Karpas-422 (cell line): ENCODE measurements at regions not wholly inside any gene's neighbourhood (a gene's known extent, or its start where the extent isn't known, plus 50 kb on each side); places are given as distances from the start of the nearest gene placed in this dataset.

Experiments used
- DNase-seq: peaks from one replicate; pipeline ENCODE4 v3.0.0-alpha.2; 2015
- H2AFZ ChIP-seq: fragments of 200-600 bp; sonication (generic); 2 replicates; pipeline ENCODE4 v1.6.1; 2014; ENCODE audit warnings: antibody characterized with exemption, low read length, mixed read lengths
- H3K27ac ChIP-seq: fragments of 200-600 bp; sonication (generic); 2 replicates; pipeline ENCODE4 v1.5.1; 2014; ENCODE audit warnings: mild to moderate bottlenecking, low read length, moderate library complexity
- H3K27me3 ChIP-seq: fragments of 200-600 bp; sonication (generic); 2 replicates; pipeline ENCODE4 v1.6.1; 2014; ENCODE audit warnings: low read length, mixed read lengths
- H3K36me3 ChIP-seq: fragments of 200-600 bp; sonication (generic); 2 replicates; pipeline ENCODE4 v1.6.1; 2014; ENCODE audit warnings: low read length, mixed read lengths; ENCODE audit not compliant: insufficient read depth
- H3K4me1 ChIP-seq: fragments of 200-600 bp; sonication (generic); 2 replicates; pipeline ENCODE4 v1.6.1; 2014; ENCODE audit warnings: mild to moderate bottlenecking, low read length, mixed read lengths
- H3K4me2 ChIP-seq: fragments of 200-600 bp; sonication (generic); 2 replicates; pipeline ENCODE4 v1.6.1; 2014; ENCODE audit warnings: low read length, low read depth, mild to moderate bottlenecking; ENCODE audit not compliant: poor library complexity, severe bottlenecking
- H3K4me3 ChIP-seq: fragments of 200-600 bp; sonication (generic); 2 replicates; pipeline ENCODE4 v1.5.1; 2014; ENCODE audit warnings: mild to moderate bottlenecking, antibody characterized with exemption, low read length, mixed read lengths
- H3K79me2 ChIP-seq: fragments of 200-600 bp; sonication (generic); 2 replicates; pipeline ENCODE4 v1.6.1; 2014; ENCODE audit warnings: mild to moderate bottlenecking, low read length, mixed read lengths
- H3K9ac ChIP-seq: fragments of 200-600 bp; sonication (generic); 2 replicates; pipeline ENCODE4 v1.6.0; 2014; ENCODE audit warnings: low read length
- H3K9me2 ChIP-seq: fragments of 200-600 bp; sonication (generic), shearing (Covaris generic); replicated peaks from 2 replicates; pipeline ENCODE4 v1.6.0; 2014; ENCODE audit warnings: mild to moderate bottlenecking, low read length, moderate library complexity; ENCODE audit not compliant: insufficient read depth
- H3K9me3 ChIP-seq: fragments of 300-700, 200-600 bp; sonication (generic); 2 replicates; pipeline ENCODE4 v1.6.1; 2014; ENCODE audit warnings: low read length, mixed read lengths
- H4K20me1 ChIP-seq: fragments of 200-600 bp; sonication (generic); 2 replicates; pipeline ENCODE4 v1.6.1; 2014; ENCODE audit warnings: mild to moderate bottlenecking, antibody characterized with exemption, low read length, low read depth; ENCODE audit not compliant: insufficient read depth

GRCh38 chr9:129493002-129493705, 127.7 kb downstream of the C9orf50 start:
- no peaks in the 10 kb centered on the region for H4K20me1 ChIP-seq
- no peak overlapping the region for H3K4me2 ChIP-seq
- no peaks in the 10 kb centered on the region for H3K79me2 ChIP-seq
- no peaks in the 10 kb centered on the region for H3K36me3 ChIP-seq
- no peak overlapping the region for H3K4me3 ChIP-seq
- no peaks in the 10 kb centered on the region for H3K4me1 ChIP-seq
- no peak overlapping the region for H3K9ac ChIP-seq
- H3K9me3 ChIP-seq, result no peaks in the 10 kb centered on the region
- no peak for DNase-seq
- H2AFZ ChIP-seq, result no peak overlapping the region
- no peak overlapping the region for H3K27ac ChIP-seq
- no peaks in the 10 kb centered on the region for H3K27me3 ChIP-seq
- no peaks in the 10 kb centered on the region for H3K9me2 ChIP-seq

- no peaks in the 10 kb centered on the region for H3K9me3 ChIP-seq
- H3K4me3 ChIP-seq, result no peak overlapping the region
- DNase-seq, result no peak
- H2AFZ ChIP-seq, result no peak overlapping the region
- H3K27ac ChIP-seq, result no peak overlapping the region
- no peaks in the 10 kb centered on the region for H4K20me1 ChIP-seq
- H3K79me2 ChIP-seq, result no peaks in the 10 kb centered on the region
- no peaks in the 10 kb centered on the region for H3K36me3 ChIP-seq
- no peaks in the 10 kb centered on the region for H3K9me2 ChIP-seq
- H3K9ac ChIP-seq, result no peak overlapping the region
- no peak overlapping the region for H3K4me2 ChIP-seq
- no peaks in the 10 kb centered on the region for H3K27me3 ChIP-seq
- H3K4me1 ChIP-seq, result no peaks in the 10 kb centered on the region
These were observed 129.4 kb downstream of the C9orf50 start for GRCh38 chr9:129491487-129491855.

GRCh38 chr9:129490583-129491486, 130.1 kb downstream of the C9orf50 start:
- Histone ChIP-seq H3K27me3 (no peaks in the 10 kb centered on the region), H2AFZ (no peak overlapping the region), H3K4me2 (no peak overlapping the region), H3K9ac (no peak overlapping the region), H3K4me3 (no peak overlapping the region), H3K36me3 (no peaks in the 10 kb centered on the region), H3K9me2 (no peaks in the 10 kb centered on the region), H3K79me2 (no peaks in the 10 kb centered on the region), H3K27ac (no peak overlapping the region), H4K20me1 (no peaks in the 10 kb centered on the region), H3K9me3 (no peaks in the 10 kb centered on the region), H3K4me1 (no peaks in the 10 kb centered on the region)
- DNase-seq, result no peak

- Histone ChIP-seq H3K4me2 (no peak overlapping the region), H2AFZ (no peak overlapping the region), H3K9me2 (no peaks in the 10 kb centered on the region), H3K4me3 (no peak overlapping the region), H3K9me3 (no peaks in the 10 kb centered on the region), H3K4me1 (no peaks in the 10 kb centered on the region), H4K20me1 (no peaks in the 10 kb centered on the region), H3K36me3 (no peaks in the 10 kb centered on the region), H3K79me2 (no peaks in the 10 kb centered on the region), H3K27ac (no peak overlapping the region), H3K9ac (no peak overlapping the region), H3K27me3 (no peaks in the 10 kb centered on the region)
- DNase-seq, result no peak
These were observed 130.9 kb downstream of the C9orf50 start for GRCh38 chr9:129489838-129490582.

GRCh38 chr9:129487658-129488483, 133.0 kb downstream of the C9orf50 start:
- Histone ChIP-seq H3K9me2 (no peaks in the 10 kb centered on the region), H3K36me3 (no peaks in the 10 kb centered on the region), H3K27me3 (no peaks in the 10 kb centered on the region), H3K4me1 (no peaks in the 10 kb centered on the region), H2AFZ (no peak overlapping the region), H4K20me1 (no peaks in the 10 kb centered on the region), H3K4me2 (no peak overlapping the region), H3K4me3 (no peak overlapping the region), H3K9me3 (no peaks in the 10 kb centered on the region), H3K79me2 (no peaks in the 10 kb centered on the region), H3K9ac (no peak overlapping the region), H3K27ac (no peak overlapping the region)
- no peak for DNase-seq

GRCh38 chr9:129486756-129487657, 133.9 kb downstream of the C9orf50 start:
- H4K20me1 ChIP-seq, result no peaks in the 10 kb centered on the region
- no peak overlapping the region for H3K9ac ChIP-seq
- H3K79me2 ChIP-seq, result no peaks in the 10 kb centered on the region
- DNase-seq, result no peak
- H3K27me3 ChIP-seq, result no peaks in the 10 kb centered on the region
- no peak overlapping the region for H2AFZ ChIP-seq
- H3K4me3 ChIP-seq, result no peak overlapping the region
- H3K9me3 ChIP-seq, result no peaks in the 10 kb centered on the region
- H3K36me3 ChIP-seq, result no peaks in the 10 kb centered on the region
- H3K4me1 ChIP-seq, result no peaks in the 10 kb centered on the region
- H3K9me2 ChIP-seq, result no peaks in the 10 kb centered on the region
- no peak overlapping the region for H3K27ac ChIP-seq
- no peak overlapping the region for H3K4me2 ChIP-seq

GRCh38 chr9:129485145-129485774, 135.6 kb downstream of the C9orf50 start:
- H3K36me3 ChIP-seq, result no peaks in the 10 kb centered on the region
- H4K20me1 ChIP-seq, result no peaks in the 10 kb centered on the region
- H3K9ac ChIP-seq, result no peak overlapping the region
- H3K9me2 ChIP-seq, result no peaks in the 10 kb centered on the region
- no peak overlapping the region for H3K27ac ChIP-seq
- H3K4me2 ChIP-seq, result no peak overlapping the region
- no peaks in the 10 kb centered on the region for H3K9me3 ChIP-seq
- DNase-seq, result no peak
- no peaks in the 10 kb centered on the region for H3K4me1 ChIP-seq
- H3K27me3 ChIP-seq, result no peaks in the 10 kb centered on the region
- H2AFZ ChIP-seq, result no peak overlapping the region
- H3K79me2 ChIP-seq, result no peaks in the 10 kb centered on the region
- H3K4me3 ChIP-seq, result no peak overlapping the region
